NOMO-1 treated with dmso at 0.1 percent for 144 hours (cell line): ENCODE measurements at regions not wholly inside any gene's neighbourhood (a gene's known extent, or its start where the extent isn't known, plus 50 kb on each side); places are given as distances from the start of the nearest gene placed in this dataset.
A peak's percentile ranks its signal among the peaks of the same experiment; 100 is the strongest.

Experiments
- DNase-seq: peaks from one replicate; lab custom pipeline; 2025; ENCODE audit not compliant: unreplicated experiment; lab: John Stamatoyannopoulos, UW

DNA sequence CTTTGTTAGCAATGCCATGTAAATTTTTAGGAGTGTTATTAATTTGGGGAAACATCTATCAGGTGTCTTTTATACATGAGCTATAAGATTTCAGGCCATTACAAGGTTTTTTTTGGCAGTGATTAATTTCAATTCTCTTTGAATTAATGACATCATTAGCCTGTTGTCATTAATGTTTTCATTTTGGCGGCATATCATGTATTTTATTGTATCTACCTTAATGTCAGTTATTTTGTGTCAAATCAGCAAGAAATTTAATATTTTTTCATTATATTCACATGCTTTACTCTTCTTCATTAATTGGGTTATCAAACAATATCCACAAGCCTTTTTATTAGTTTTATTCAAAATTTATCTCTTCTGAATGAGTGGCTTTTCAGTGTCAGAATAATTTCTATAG is 153.0 kb upstream of the CAND1 start:
- DNase-seq, result no peak

DNA sequence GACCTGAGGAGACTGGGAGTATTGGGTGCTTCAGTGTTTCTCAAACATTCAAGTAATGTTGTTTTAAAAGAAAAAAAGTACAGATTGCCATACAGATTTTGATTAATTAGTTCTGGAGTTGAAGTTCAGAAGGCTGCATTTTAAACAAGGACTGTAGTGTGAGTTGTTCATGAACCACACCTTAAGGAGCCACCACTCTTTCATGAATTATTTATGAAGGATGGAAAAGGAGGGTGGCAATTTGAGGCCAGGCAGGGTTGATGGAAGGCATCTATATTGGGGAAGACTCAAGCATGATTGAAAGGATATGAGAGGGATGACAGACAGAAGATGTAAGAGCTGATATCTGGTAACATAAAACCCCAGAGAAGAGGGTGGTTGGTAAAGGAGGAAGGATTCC is 146.6 kb upstream of the CAND1 start:
- DNase-seq, result no peak

DNA sequence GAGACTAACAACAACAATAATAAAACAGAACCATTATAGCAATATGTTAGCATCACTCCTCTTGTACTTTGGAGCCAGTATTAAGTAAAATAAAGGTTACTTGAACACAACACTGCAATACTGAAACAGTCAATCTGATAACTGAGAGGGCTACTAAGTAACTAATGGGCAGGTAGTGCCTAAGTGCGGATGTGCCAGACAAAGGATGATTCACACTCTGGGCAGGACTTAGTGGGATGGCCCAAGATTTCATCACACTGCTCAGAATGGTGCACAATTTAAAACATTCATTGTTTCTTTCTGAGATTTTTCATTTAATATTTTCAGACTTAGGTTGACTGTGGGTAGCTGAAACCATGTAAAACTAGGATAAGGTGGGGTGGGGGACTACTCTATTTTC is 131.9 kb upstream of the CAND1 start:
- no peak for DNase-seq

DNA sequence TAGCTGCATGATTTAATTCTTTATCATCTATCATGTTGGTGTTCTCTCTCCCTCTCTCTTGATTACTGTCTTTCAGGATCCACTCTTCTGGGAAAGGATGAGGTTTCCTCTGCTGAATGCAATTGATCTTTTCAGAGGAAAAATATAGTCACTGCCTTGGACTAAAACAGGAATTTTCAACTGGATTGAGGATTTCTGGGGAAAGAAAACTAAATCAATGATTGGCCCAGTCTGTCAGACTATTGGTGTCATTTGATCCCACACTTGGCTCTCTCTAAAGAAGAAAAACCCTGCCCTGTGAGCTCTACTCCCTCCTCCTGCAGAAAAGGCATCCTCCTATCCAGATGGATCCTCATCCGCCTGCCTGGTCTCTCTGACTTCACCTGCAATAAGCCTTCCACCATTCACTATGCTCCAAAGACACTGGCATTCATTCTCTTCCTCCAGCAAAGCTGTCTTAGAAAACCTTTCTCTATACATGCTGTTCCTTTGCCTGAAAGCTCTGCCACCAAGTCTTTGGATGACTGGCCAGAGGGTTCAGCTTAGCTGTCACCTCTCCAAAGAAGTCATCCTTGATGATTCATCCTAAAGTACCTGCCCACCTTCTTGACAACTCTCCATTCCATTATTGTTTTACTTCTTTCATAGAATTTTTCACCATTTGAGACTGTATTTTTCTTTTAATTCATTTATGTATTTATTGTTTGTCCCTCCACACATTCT is 127.7 kb upstream of the CAND1 start:
- no peak for DNase-seq

DNA sequence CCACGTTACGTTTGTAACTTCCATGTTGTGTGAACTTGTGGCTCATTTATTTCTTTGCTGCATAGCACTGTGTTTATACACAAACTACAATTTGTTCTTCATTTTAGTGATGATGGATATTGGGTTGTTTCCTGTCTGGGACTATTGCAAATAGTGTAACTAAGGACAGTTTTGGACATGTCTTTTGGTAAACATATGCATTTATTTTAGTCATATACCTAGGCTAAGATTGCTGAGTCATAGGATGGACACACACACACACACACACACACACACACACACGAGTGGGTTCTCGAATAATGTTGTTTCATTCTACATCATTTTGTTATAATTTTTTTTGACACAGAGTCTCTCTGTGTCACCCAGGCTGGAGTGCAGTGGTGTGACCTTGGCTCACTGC is 123.5 kb upstream of the CAND1 start:
- no peak for DNase-seq

DNA sequence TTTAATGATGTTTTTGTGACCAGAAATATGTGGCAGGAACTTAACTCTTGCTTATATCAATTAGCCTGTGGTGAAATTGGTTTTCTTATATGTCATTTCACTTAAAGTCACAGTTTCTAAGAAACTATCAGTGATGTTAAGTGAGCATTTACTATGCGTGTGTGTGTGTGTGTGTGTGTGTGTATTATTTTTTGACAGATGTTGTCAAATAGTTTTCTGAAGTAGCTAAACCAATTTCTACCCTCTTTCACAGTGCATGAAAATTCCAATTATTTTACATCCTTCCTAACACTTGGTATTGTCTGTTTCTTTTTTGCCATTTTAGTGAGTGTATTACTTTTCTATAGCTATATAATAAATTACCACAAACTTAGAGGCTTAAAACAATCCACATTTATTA is 122.1 kb upstream of the CAND1 start:
- no peak for DNase-seq

DNA sequence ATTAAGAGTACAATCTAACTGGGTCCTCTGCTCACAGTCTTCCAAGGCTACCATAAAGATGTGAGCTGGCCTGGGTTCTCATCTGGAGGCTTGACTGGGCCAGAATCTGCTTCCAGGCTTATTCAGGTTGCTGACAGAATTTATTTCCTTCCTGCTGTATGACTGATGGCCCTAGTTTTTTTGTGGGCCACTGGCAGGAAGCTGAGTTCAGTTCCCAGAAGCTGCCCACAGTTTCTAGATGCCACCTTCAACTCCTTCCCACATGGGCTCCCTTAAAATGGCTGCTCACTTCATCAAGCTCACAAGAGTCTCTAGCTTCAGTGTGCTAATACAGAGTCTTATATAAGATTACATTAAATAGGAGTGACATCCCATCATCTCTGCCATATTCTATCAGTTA is 121.7 kb upstream of the CAND1 start:
- no peak for DNase-seq

DNA sequence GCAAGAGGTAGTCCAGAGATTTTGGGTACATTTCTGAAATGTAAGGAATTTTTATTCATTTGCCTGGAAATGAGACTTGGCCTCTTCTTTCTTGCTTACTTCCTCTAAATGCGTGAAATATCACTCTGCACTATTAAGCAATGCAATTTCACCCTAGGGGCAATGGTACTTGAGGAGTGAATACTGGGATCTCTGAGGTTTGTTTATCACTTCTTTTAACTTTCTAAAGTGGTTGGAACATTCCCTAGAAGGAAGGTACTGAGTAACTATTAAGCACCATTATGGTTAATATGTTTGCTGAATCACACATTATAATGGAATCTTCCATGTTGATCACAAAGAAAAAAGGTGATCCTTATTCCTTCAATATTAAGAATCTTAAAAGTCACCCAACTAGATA is 120.9 kb upstream of the CAND1 start:
- DNase-seq, result no peak

DNA sequence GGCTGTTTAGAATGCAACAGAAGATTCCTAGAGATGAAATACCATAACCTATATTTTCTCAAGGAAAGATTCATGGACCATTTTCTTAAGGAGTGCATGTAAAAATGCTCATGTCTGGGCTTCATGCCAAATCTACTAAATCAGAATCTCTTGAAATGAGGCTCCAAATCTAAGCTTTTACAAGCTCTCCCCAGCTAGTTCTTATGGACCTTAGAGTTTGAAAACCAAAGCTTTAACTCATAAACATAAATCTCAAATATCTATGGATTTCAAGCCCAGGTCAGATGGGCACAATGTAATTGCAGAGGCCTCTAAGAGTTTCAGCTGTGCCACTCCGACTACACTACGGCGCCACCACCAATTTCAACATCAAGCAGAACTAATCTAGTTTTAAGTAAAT is 117.3 kb upstream of the CAND1 start:
- DNase-seq, result no peak

DNA sequence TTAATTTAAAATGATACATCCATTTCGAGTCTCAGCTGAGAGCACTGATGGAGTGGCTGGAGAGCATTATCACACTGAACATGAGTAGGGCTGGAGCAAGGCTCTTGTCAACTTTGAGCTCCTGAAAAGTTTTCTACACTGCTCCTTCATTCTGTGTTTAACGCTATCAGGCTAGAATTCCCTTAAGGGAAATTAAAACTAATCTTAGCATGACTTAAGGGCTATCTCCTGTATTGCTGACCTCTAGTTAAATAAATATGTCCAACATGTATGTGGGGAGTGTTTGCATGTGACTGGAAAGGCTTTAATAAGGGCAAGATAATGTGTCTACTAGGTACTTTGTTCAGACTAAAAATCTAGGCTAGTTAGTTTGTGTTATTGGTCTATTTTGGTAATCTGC is 116.7 kb upstream of the CAND1 start:
- no peak for DNase-seq

DNA sequence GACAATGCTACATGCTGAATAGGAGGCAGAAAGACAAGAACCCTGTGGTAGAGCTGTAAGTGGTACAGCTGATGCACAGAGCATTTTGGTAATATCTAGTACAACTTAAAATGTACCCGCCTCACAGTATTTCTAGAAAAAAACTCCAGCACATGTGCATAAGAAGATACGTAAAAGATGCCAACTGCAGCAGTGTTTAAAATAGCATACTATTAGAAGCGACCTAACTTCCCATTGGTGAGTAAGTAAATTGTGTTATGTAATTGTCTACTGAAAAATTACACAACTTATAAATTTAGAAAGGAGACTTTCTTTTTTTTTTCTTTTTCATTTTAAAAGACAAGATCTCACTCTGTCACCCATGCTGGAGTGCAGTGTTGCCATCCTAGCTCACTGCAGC is 114.3 kb upstream of the CAND1 start:
- peak; percentile 30 for DNase-seq

DNA sequence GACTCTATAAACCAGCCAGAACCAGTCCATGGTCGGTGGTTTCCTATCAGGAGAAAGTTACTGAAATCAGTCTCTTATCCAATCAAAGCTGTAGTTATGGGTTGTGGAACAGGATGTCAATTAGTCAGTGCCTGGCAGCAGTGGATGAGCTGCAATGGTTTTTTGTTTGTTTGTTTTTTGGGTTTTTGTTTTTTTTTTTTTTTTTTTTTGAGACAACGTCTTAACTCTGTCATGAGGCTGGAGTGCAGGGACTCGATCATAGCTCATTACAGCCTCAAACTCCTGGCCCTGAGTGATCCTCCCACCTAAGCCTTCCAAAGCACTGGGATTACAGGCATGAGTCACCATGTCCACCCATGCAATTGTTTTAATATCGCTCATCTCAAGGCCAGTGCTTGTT is 113.3 kb upstream of the CAND1 start:
- no peak for DNase-seq

DNA sequence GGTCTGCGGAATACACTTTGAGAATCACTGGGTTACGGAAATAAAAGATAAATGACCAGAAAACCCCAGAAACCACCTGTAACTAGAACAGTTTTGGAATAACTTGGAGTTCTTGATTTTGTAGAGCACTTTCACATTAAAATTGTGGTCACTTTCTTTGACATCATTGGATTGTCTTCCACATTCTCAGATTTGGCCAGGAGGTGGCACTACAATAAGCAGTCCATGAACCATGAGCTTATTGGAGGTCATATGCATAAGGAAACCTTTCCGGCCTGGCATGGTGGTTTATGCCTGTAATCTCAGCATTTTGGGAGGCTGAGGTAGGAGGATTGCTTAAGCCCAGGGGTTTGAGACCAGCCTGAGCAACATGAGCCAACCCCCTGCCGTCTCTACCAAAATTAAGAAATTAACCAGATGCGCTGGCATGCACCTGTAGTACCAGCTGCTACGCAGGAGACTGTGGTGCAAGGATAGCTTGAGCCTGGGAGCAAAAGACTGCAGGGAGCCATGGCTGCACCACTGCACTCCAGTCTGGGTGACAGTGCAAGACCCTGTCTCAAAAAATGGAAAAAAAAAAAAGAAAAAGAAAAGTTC is 107.7 kb upstream of the CAND1 start:
- DNase-seq, result no peak

DNA sequence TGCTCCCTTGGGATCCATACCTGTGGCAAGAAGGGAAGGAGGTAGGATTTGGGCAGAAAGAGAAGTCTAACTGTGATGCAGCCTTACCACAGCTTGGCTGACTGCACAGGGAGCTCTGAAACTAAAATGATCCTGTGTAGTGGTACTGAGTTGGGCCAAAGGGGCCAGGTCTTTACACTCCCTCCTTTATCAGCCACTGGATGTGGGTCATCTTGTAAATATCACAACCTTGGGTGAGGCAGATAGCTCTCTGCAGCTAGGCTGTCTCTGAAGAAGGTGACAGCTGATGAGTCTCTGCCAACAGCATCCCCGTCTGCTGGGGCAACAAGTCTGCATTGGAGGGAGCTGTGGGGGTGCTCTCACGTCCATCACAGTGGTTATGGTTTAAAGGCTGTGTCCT is 95.9 kb upstream of the CAND1 start:
- DNase-seq, result no peak

DNA sequence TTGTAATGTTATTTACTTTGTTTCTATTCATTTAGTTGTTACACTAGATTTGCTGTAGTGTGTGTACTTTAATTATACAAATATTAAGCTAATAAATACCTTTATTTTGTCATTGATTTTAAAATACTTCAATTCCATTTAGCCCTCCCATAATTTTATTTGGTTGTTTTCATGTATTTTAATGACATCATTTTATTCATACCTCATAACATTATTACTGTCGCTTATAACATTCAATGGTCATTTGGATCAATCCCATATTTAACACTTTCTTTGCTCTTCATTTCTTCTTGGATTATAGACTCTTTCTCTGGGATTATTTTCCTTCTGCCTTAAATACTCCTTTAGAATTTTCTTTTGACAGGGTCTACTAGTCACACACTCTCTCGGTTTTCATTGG is 86.6 kb upstream of the CAND1 start:
- no peak for DNase-seq

DNA sequence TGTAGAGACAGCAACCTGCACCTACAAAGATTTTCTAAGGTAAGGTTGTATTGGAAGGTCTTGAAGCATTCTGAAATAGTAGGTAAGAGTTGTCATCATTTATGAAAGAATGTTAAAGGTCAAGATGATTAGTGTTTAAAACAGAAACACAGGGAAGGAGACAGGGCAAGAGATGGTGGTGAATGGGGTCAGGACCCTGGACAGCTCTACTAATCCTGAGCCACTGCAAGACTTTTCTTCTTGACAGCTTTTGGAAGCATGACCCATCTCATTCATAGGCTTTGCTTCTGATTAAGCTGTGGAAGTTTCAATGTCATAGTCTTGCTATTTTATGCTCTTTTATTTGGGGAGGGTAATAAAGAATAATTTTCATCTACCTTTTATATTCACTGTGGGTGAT is 75.5 kb upstream of the CAND1 start:
- no peak for DNase-seq

DNA sequence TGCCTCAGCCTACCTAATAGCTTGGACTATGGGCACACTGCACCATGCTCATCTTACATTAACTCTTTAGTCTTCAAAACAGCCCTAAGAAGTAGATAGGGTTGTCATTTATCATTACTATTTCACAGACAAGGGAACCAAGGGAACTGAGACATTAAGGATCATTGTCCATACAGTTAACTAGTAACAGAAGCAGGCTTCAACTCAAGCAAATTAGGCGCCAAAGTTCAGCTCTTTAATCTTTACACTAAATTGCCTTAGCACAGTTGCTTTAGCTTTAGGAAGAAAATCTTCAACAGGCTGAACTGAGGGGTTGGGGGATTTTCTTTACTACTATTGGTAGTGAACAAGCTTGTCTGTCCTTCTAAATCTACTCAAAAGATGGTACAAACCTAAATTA is 68.8 kb upstream of the CAND1 start:
- DNase-seq, result no peak

DNA sequence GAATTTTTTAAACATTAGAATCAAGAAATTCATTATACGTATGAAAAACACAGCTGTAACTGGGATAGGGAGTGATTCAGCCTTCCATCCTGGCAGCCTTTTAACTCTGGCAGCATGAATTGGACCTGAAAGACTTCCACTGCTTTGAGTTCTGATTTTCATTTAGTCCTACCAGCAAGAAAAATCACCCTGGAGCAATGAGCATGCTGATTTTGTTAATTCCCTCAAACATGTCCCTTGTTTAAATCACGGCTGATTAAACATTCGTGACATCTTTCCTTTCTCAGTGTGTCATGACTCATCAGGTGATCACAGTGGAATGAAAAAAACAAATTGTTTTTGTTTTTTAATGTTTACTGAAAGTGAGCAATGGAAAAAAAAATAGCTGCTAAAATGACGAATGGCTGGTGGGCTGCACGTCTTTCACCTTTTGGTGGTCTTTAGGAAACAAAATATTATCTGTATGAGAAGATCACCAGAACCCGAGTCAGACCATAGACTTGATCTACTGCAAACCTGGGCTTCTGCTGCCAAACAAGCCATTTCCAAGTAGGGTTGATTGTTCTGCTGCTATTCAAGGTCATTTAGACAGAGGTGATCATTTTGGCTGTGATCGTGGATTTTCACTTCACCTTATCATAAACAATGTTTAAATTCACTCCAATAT is 67.0 kb upstream of the CAND1 start:
- DNase-seq, result no peak

DNA sequence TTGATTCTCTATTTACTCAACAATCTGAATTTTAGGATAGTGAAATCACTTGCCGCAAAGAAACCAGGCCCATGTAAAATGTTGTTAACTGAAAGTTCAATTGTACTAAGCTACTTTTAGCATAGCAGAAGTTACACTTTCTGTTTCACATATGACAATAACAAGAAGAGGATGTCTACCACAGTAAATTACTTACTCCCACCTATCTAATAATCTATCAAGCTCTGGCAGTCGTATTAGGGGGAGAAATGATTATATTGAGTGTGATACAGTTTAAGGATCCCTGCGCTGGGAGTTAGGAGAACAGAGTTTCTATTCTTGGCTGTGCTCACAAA is 66.5 kb upstream of the CAND1 start:
- no peak for DNase-seq

DNA sequence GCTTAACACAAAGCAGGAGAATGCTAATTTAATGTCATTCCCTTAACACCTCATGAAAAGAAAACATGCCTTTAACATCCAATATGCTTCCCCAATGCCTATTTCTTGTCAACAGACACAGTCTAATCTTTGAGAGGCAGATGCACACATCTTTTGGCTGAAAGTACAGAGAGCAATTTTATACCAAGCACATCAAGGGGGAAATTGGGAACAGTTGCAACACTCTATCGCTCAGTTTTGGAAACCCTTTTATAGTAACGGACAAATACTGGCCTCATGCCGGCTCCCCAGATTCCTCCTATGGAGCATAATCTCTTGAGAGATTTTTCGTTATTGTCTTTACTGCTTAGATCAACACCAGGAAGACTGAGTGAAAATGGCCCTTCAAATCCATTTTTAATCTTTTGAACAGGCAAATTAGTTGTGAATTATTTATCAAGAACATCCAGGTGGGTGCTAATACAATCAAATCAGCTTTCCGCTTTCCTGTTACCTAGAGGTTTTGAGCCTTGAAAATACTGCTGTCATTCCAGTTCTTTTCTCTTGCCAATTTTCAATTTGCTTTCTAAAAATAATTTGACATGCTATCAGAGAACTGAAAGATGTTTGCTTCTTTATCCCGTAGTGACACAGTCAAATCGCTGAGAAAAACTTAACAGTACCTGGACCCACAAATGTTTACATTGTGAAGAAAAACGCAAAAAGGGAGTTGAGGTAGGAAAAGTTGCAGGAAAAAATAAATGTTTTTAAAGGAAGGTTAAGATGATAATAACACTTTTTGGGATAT is 60.7 kb upstream of the CAND1 start:
- DNase-seq, result no peak

DNA sequence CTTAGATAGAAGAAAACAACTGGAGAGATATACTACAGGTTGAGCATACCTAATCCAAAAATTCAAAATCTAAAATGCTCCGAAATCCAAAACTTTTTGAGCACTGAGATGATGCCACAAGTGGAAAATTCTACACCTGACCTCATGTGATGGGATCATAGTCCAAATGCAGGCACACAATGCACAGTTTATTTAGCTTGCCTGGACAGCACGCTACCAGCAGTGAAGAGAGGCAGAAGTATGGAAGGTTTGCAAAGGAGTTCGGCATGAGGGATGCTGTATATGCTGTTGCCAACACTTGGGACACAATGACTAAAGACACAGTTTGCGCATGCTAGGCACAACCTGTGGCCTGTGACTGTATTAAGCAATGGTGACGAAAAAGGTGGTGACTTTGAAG is 58.1 kb upstream of the CAND1 start:
- no peak for DNase-seq

DNA sequence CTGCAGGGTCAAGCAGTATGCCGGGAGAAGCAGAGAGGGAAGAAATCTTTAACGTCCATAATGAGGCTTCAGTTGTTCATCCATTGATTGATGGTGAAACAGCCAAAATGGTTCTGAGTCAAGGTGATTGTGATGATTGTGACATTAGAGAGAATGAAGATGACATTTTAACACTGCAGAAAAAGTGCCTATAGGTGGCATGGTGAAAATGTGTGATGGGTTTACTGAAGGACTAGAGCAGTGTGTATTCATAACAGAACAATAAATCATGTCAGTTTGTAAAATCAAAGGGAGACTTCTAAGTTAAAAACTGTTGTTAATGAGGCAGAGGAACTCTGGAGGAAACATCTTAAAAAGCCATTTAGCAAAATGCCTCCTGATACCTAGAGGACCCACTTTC is 57.7 kb upstream of the CAND1 start:
- no peak for DNase-seq
